Panc1 (cell line): ENCODE measurements at regions not wholly inside any gene's neighbourhood (a gene's known extent, or its start where the extent isn't known, plus 50 kb on each side); places are given as distances from the start of the nearest gene placed in this dataset.

Source experiments
- ATAC-seq: fragments of 200-7000 bp; cut with Tn5 transposase; 2 replicates; pipeline ENCODE4 v1.9.1; 2020; ENCODE audit warnings: mild to moderate bottlenecking, moderate library complexity
- BruUV-seq: library from RNA; stranded (reverse); fragments of 400-500 nt; replicated peaks from 2 replicates; lab custom pipeline; 2021; lab: Mats Ljungman, UMichigan
- CTCF ChIA-PET: fragments of 300-600 bp; sonication (Branson Sonifier 250); formaldehyde crosslinking; loops from one replicate; lab custom pipeline; 2022; ENCODE audit warnings: antibody characterized with exemption; lab: Charles Lee
- POLR2A ChIA-PET: fragments of 300-600 bp; sonication (Branson Sonifier 250); formaldehyde crosslinking; loops from one replicate; lab custom pipeline; 2022; ENCODE audit warnings: antibody characterized with exemption; lab: Charles Lee
- DNase-seq: peaks from one replicate; pipeline ENCODE4 v3.0.0-alpha.2; 2010; ENCODE audit warnings: low read depth, low spot score
- H3K27ac ChIP-seq: 2 replicates; pipeline ENCODE4 v1.5.1; 2011; ENCODE audit warnings: mild to moderate bottlenecking, low read length, inconsistent platforms
- H3K27me3 ChIP-seq: fragments of 200-500 bp; sonication (Bioruptor generic); 2 replicates; pipeline ENCODE4 v1.6.0; 2014; ENCODE audit warnings: low read length, inconsistent platforms; ENCODE audit not compliant: control insufficient read depth, insufficient read depth
- H3K36me3 ChIP-seq: fragments of 200-500 bp; sonication (Bioruptor generic); 2 replicates; pipeline ENCODE4 v1.5.1; 2014; ENCODE audit warnings: inconsistent platforms, mild to moderate bottlenecking, low read length, moderate library complexity; ENCODE audit not compliant: control insufficient read depth, insufficient read depth
- H3K4me1 ChIP-seq: 2 replicates; pipeline ENCODE4 v1.5.1; 2011; ENCODE audit warnings: inconsistent platforms, mild to moderate bottlenecking, low read length, moderate library complexity; ENCODE audit not compliant: control insufficient read depth, insufficient read depth
- H3K4me3 ChIP-seq, 2 experiments: 2 replicates each; pipeline ENCODE4 v1.5.1; 2011 to 2012; ENCODE audit warnings: low read depth in 2 of 2, low read length in 2 of 2, mild to moderate bottlenecking in 2 of 2, inconsistent platforms in 1 of 2, moderate library complexity in 1 of 2
- H3K9me3 ChIP-seq: fragments of 200-500 bp; sonication (Bioruptor generic); 2 replicates; pipeline ENCODE4 v1.5.1; 2014; ENCODE audit warnings: low read depth, mild to moderate bottlenecking, inconsistent platforms, low read length, moderate library complexity; ENCODE audit not compliant: control insufficient read depth, insufficient read depth
- POLR2AphosphoS5 ChIP-seq: IDR thresholded peaks from 2 replicates; pipeline ENCODE4 v1.6.1; 2012; ENCODE audit warnings: mild to moderate bottlenecking, low read depth, low read length, moderate library complexity
- SIN3A ChIP-seq: IDR thresholded peaks from 2 replicates; pipeline ENCODE4 v1.6.1; 2012; ENCODE audit warnings: low read depth, mild to moderate bottlenecking, low read length, moderate library complexity, borderline replicate concordance; ENCODE audit not compliant: insufficient read depth
- TCF7L2 ChIP-seq: IDR thresholded peaks from 2 replicates; pipeline ENCODE4 v1.6.1; 2011; ENCODE audit warnings: mild to moderate bottlenecking, low read depth, low read length, inconsistent platforms
- in situ Hi-C: cut with HindIII; loops from 2 replicates; pipeline ENCODE4 v1.10.0; 2016; ENCODE audit warnings: low sequenced_read_pairs, low pct_unique_long_range_greater_than_20kb
- intact Hi-C: fragments of 100-400 bp; cut with micrococcal nuclease; formaldehyde crosslinking; loops from one replicate; pipeline ENCODE4 v1.10.0; 2022; ENCODE audit not compliant: unreplicated experiment
- TF ChIP-seq, protein P1 (sequence below): fragments of 450-650 bp; IDR thresholded peaks from 2 replicates; pipeline ENCODE4 v1.5.1; 2017; ENCODE audit warnings: mild to moderate bottlenecking
- TF ChIP-seq, protein P2 (sequence below), 2 experiments: IDR thresholded peaks; 2 replicates each; pipeline ENCODE4 v1.6.1; 2011 to 2012; ENCODE audit warnings: low read depth in 2 of 2, control low read depth in 1 of 2, low read length in 1 of 2, mild to moderate bottlenecking in 1 of 2, moderate library complexity in 1 of 2; ENCODE audit not compliant: insufficient read depth in 1 of 2

DNA sequence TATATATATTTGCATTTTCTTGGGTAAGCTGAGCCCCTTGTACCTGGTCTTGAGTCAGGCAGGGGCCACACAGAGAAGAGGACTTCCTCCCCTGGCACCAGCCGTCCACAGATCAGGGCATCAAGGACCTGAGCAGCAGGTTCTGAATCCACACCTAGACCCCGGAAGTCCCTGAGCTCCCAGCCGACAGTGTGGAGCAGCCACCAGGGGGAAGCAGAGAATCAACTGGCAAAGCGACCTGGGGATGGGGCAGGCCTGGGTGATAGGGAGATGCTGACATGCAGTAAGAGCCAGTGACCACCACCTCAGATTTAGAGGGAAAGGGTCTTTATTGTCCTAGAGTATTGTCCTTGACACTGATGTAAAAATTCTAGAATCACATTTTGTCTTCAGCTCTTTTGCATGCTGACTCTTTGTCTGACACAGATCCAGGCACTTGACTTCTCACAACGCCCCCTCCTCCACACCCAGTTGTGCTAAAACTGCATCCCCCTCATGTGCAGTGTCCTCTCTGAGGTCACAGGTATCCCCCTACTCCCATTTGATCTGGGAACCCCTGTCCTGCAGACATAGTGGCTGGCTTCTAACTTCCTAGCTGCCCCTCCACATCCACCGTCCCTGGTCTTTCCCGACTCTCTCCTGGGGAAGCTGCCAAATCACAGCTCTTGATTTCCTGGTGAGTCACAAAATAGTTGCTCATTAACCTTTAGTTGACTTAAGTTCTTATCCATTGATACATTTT, 109.3 kb downstream of the GGTLC2 start:
- ChIA-PET CTCF (interaction anchor here (0.7 to 1.6 kb wide), 7 partner anchors 49 to 550 kb away, joined by 3 to 7 read pairs (median 4); no protein-coding TSS in a partner anchor), POLR2A (no interaction called here)
- no peak for TF ChIP-seq POLR2AphosphoS5
- TF ChIP-seq, protein P1, sequence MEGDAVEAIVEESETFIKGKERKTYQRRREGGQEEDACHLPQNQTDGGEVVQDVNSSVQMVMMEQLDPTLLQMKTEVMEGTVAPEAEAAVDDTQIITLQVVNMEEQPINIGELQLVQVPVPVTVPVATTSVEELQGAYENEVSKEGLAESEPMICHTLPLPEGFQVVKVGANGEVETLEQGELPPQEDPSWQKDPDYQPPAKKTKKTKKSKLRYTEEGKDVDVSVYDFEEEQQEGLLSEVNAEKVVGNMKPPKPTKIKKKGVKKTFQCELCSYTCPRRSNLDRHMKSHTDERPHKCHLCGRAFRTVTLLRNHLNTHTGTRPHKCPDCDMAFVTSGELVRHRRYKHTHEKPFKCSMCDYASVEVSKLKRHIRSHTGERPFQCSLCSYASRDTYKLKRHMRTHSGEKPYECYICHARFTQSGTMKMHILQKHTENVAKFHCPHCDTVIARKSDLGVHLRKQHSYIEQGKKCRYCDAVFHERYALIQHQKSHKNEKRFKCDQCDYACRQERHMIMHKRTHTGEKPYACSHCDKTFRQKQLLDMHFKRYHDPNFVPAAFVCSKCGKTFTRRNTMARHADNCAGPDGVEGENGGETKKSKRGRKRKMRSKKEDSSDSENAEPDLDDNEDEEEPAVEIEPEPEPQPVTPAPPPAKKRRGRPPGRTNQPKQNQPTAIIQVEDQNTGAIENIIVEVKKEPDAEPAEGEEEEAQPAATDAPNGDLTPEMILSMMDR = peak; percentile 80
- TF ChIP-seq, protein P2, sequence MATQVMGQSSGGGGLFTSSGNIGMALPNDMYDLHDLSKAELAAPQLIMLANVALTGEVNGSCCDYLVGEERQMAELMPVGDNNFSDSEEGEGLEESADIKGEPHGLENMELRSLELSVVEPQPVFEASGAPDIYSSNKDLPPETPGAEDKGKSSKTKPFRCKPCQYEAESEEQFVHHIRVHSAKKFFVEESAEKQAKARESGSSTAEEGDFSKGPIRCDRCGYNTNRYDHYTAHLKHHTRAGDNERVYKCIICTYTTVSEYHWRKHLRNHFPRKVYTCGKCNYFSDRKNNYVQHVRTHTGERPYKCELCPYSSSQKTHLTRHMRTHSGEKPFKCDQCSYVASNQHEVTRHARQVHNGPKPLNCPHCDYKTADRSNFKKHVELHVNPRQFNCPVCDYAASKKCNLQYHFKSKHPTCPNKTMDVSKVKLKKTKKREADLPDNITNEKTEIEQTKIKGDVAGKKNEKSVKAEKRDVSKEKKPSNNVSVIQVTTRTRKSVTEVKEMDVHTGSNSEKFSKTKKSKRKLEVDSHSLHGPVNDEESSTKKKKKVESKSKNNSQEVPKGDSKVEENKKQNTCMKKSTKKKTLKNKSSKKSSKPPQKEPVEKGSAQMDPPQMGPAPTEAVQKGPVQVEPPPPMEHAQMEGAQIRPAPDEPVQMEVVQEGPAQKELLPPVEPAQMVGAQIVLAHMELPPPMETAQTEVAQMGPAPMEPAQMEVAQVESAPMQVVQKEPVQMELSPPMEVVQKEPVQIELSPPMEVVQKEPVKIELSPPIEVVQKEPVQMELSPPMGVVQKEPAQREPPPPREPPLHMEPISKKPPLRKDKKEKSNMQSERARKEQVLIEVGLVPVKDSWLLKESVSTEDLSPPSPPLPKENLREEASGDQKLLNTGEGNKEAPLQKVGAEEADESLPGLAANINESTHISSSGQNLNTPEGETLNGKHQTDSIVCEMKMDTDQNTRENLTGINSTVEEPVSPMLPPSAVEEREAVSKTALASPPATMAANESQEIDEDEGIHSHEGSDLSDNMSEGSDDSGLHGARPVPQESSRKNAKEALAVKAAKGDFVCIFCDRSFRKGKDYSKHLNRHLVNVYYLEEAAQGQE (IDR thresholded peaks at IDR 0.05; ENCODE audit: insufficient read depth in 1 of 2, low read depth in 2 of 2, low read length in 1 of 2) = no peak
- TF ChIP-seq TCF7L2 = no peak
- DNase-seq (no peak), ATAC-seq (peak; percentile 85; the same call in 1 of the 2 replicates)
- no peaks in the 10 kb centered on the region for H3K4me1 ChIP-seq
- no peak overlapping the region for H3K27ac ChIP-seq
- intact Hi-C loops (no loop called here), in situ Hi-C loops (no loop called here)
- H3K36me3 ChIP-seq = no peaks in the 10 kb centered on the region
- no TSS peak for BruUV-seq
- H3K4me3 ChIP-seq = no peak overlapping the region
- H3K27me3 ChIP-seq = no peaks in the 10 kb centered on the region
- no peaks in the 10 kb centered on the region for H3K9me3 ChIP-seq

DNA sequence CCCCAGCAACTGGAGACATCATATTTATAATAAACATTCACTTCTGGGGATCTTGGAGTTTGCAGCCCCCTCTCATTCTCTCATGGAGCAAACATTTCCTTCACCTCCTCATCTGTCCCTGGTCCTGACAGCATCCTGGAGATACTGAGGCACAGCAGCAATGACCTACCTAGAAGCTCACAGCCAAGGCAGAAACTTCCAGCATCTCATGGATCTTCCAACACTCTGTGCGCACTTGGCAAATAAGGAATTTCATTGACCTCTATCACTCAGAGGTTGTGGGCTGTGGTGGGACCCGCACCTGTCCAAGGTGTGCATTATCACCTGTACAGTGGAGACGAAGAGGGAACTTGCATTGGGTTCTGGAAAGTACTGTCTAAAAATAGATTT, 109.8 kb downstream of the GGTLC2 start:
- BruUV-seq = no TSS peak
- Histone ChIP-seq H3K4me3 (no peak overlapping the region), H3K27ac (no peak overlapping the region), H3K27me3 (no peaks in the 10 kb centered on the region), H3K36me3 (no peaks in the 10 kb centered on the region), H3K9me3 (no peaks in the 10 kb centered on the region), H3K4me1 (no peaks in the 10 kb centered on the region)
- POLR2A ChIA-PET = no interaction called here
- CTCF ChIA-PET = interaction anchor here (1.2 kb wide), 1 partner anchor 204 kb away, joined by 3 read pairs; no protein-coding TSS in a partner anchor
- DNase-seq (no peak), ATAC-seq (no peak)
- TF ChIP-seq, protein P2 (IDR thresholded peaks at IDR 0.05; ENCODE audit: insufficient read depth in 1 of 2, low read depth in 2 of 2, low read length in 1 of 2) = no peak
- TF ChIP-seq TCF7L2 (no peak), SIN3A (no peak), POLR2AphosphoS5 (no peak)
- TF ChIP-seq, protein P1 = no peak
- in situ Hi-C loops (no loop called here), intact Hi-C loops (no loop called here)
